M059J (cell line): ENCODE measurements at regions not wholly inside any gene's neighbourhood (a gene's known extent, or its start where the extent isn't known, plus 50 kb on each side); places are given as distances from the start of the nearest gene placed in this dataset.
"Not testable (repeated sequence)": the region's sequence is repeated elsewhere in the genome, so short reads cannot be mapped to it uniquely, and the experiment has no call there.

ENCODE experiments used
- DNase-seq: peaks from one replicate; pipeline ENCODE4 v3.0.0-alpha.2; 2012; ENCODE audit warnings: low read depth

GRCh38 chr5:97480313-97480712 lies 297.3 kb upstream of the RIOK2 start:
- no peak for DNase-seq

GRCh38 chr5:97488126-97488668 lies 305.1 kb upstream of the RIOK2 start:
- no peak for DNase-seq

- no peak for DNase-seq
Observed at GRCh38 chr5:97489010-97489840, 306.2 kb upstream of the RIOK2 start.

GRCh38 chr5:97494465-97494864 lies 311.4 kb upstream of the RIOK2 start:
- no peak for DNase-seq

GRCh38 chr5:97495301-97495700 lies 312.3 kb upstream of the RIOK2 start:
- DNase-seq = no peak

GRCh38 chr5:97496037-97496436 lies 313.0 kb upstream of the RIOK2 start:
- no peak for DNase-seq

- DNase-seq = no peak
Observed at GRCh38 chr5:97498657-97499056, 315.6 kb upstream of the RIOK2 start.

GRCh38 chr5:97499605-97500004 lies 316.6 kb upstream of the RIOK2 start:
- DNase-seq = peak; percentile 2

GRCh38 chr5:97501286-97501964 lies 318.4 kb upstream of the RIOK2 start:
- peak; percentile 22 for DNase-seq

GRCh38 chr5:97501965-97502305 lies 318.9 kb upstream of the RIOK2 start:
- peak; percentile 36 for DNase-seq

GRCh38 chr5:97508864-97509263 lies 325.8 kb upstream of the RIOK2 start:
- no peak for DNase-seq

GRCh38 chr5:97519565-97519964 lies 336.5 kb upstream of the RIOK2 start:
- not testable (repeated sequence) for DNase-seq

GRCh38 chr5:97523336-97523735 lies 340.3 kb upstream of the RIOK2 start:
- not testable (repeated sequence) for DNase-seq

- no peak for DNase-seq
Observed at GRCh38 chr5:97525780-97526179, 342.7 kb upstream of the RIOK2 start.

GRCh38 chr5:97528941-97529340 lies 345.9 kb upstream of the RIOK2 start:
- peak; percentile 22 for DNase-seq

GRCh38 chr5:97529354-97529985 lies 346.4 kb upstream of the RIOK2 start:
- no peak for DNase-seq

- DNase-seq = no peak
Observed at GRCh38 chr5:97531549-97531948, 348.5 kb upstream of the RIOK2 start.

GRCh38 chr5:97534166-97534565 lies 351.1 kb upstream of the RIOK2 start:
- DNase-seq = peak; percentile 75

GRCh38 chr5:97536683-97537082 lies 353.6 kb upstream of the RIOK2 start:
- no peak for DNase-seq

- no peak for DNase-seq
Observed at GRCh38 chr5:97538912-97539311, 355.9 kb upstream of the RIOK2 start.

- no peak for DNase-seq
Observed at GRCh38 chr5:97541864-97542263, 358.8 kb upstream of the RIOK2 start.

GRCh38 chr5:97542469-97542868 lies 359.4 kb upstream of the RIOK2 start:
- no peak for DNase-seq

- no peak for DNase-seq
Observed at GRCh38 chr5:97543166-97543565, 360.1 kb upstream of the RIOK2 start.
